ENCODE measurements at regions not wholly inside any gene's neighbourhood (a gene's known extent, or its start where the extent isn't known, plus 50 kb on each side); places are given as distances from the start of the nearest gene placed in this dataset.
"Not testable (repeated sequence)": the region's sequence is repeated elsewhere in the genome, so short reads cannot be mapped to it uniquely, and the experiment has no call there.

DNA sequence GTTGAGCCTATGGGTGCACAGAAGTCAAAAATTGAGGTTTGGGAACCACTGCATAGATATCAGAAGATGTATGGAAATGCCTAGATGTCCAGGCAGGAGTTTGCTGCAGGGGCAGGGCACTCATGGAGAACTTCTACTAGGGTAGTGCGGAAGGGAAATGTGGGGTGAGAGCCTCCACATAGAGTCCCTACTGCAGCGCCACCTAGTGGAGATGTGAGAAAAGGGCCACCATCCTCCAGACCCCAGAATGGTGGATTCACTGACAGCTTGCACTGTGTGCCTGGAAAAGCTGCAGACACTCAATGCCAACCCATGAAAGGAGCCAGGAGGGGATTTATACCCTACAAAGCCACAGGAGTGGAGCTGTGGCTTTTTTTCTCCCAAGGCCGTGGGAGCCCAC, 133.7 kb downstream of the DEFB131A start:
- TF ChIP-seq, protein P1, sequence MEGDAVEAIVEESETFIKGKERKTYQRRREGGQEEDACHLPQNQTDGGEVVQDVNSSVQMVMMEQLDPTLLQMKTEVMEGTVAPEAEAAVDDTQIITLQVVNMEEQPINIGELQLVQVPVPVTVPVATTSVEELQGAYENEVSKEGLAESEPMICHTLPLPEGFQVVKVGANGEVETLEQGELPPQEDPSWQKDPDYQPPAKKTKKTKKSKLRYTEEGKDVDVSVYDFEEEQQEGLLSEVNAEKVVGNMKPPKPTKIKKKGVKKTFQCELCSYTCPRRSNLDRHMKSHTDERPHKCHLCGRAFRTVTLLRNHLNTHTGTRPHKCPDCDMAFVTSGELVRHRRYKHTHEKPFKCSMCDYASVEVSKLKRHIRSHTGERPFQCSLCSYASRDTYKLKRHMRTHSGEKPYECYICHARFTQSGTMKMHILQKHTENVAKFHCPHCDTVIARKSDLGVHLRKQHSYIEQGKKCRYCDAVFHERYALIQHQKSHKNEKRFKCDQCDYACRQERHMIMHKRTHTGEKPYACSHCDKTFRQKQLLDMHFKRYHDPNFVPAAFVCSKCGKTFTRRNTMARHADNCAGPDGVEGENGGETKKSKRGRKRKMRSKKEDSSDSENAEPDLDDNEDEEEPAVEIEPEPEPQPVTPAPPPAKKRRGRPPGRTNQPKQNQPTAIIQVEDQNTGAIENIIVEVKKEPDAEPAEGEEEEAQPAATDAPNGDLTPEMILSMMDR (IDR thresholded peaks at IDR 0.05): peak in 1 of 6 experiments; percentile 2
- DNase-seq, H3K27me3 ChIP-seq, H3K4me3 ChIP-seq, H3K4me1 ChIP-seq, H3K9me3 ChIP-seq, H3K36me3 ChIP-seq, H3K27ac ChIP-seq: not testable (repeated sequence)

- H3K36me3 ChIP-seq: not testable (repeated sequence)
These were observed 138.7 kb downstream of the DEFB131A start for GRCh38 chr4:9582880-9583279.

GRCh38 chr4:9592010-9592409, 147.8 kb downstream of the DEFB131A start:
- Histone ChIP-seq H3K4me3 (no peak overlapping the region), H3K27ac (no peak overlapping the region), H3K36me3 (no peaks in the 10 kb centered on the region), H3K4me1 (no peaks in the 10 kb centered on the region), H3K9me3 (no peaks in the 10 kb centered on the region), H3K27me3 (no peaks in the 10 kb centered on the region)
- no peak for TF ChIP-seq POLR2A (IDR thresholded peaks at IDR 0.05)
- TF ChIP-seq, protein P1 (IDR thresholded peaks at IDR 0.05): no peak
- DNase-seq: no peak

More at GRCh38 chr4:9582880-9583279, 138.7 kb downstream of the DEFB131A start:
- peak overlapping the region in 1 of 4 donors; percentile 43 for H3K27ac ChIP-seq
- peak in 2 of 3 donors; percentile 51 to 66 for DNase-seq
- H3K4me1 ChIP-seq, H3K27me3 ChIP-seq, H3K9me3 ChIP-seq, H3K4me3 ChIP-seq: not testable (repeated sequence)

DNA sequence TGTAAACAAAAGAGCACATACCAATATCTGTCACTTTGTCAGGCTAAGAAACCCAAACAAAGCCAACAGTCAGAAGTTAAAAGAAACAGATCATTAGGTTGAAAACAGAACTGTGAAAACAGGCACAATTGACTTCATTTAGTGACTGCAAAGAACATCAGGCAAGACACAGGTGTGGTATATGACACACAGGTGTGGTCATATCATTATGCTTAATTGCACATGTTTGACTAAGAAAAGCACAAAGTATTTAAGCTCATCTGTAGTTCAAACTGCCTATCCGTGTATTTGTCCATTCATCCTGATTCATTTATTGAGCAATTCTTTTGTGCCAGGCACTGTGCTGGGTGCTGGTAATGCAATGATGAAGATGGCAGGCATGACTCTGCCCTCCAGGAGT, 150.7 kb downstream of the DEFB131A start:
- TF ChIP-seq, protein P1 (IDR thresholded peaks at IDR 0.05): no peak
- no peak for TF ChIP-seq POLR2A (IDR thresholded peaks at IDR 0.05)
- no peaks in the 10 kb centered on the region for H3K27me3 ChIP-seq
- DNase-seq: no peak
- H3K4me1 ChIP-seq: no peaks in the 10 kb centered on the region
- H3K4me3 ChIP-seq: no peak overlapping the region
- H3K9me3 ChIP-seq: no peaks in the 10 kb centered on the region
- no peak overlapping the region for H3K27ac ChIP-seq
- no peaks in the 10 kb centered on the region for H3K36me3 ChIP-seq

DNA sequence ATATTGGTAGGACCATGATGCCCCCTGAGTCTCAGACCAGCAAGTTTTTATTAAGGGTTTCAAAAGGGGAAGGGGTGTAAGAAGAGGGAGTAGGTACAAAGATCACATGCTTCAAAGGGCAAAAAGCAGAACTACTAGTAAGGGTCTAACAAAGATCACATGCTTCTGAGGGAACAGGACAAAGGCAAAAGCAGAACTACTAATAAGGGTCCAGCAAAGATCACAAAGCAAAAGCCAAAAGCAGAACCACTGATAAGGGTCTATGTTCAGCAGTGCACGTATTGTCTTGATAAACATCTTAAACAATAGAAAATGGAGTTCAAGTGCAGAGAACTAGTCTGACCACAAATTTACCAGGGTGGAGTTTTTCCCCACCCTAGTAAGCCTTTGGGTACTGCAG, 151.3 kb downstream of the DEFB131A start:
- H3K27ac ChIP-seq, H3K9me3 ChIP-seq, H3K36me3 ChIP-seq, H3K4me3 ChIP-seq, DNase-seq, H3K27me3 ChIP-seq, H3K4me1 ChIP-seq: not testable (repeated sequence)

DNA sequence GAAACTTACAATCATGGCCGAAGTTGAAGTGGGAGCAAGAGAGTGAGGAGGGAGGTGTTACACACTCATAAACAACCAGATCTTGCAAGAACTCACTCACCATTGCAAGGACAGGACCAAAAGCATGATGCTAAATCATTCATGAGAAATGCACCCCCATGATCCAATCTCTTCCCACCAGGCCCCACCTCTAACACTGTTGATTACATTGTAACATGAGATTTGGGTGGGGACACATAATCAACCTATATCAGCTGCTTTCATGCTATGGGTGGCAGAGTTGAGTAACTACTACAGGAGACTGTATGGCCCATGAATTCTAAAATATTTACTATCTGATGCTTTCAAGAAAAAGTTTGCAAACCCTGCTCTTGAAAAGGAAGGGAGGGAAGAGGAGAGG, 155.1 kb downstream of the DEFB131A start:
- no peak overlapping the region for H3K4me3 ChIP-seq
- H3K36me3 ChIP-seq: no peaks in the 10 kb centered on the region
- TF ChIP-seq, protein P1 (IDR thresholded peaks at IDR 0.05): no peak
- no peak for TF ChIP-seq POLR2A (IDR thresholded peaks at IDR 0.05)
- no peak for DNase-seq
- peaks cover 0 to 7% (median 0%) of the 10 kb centered on the region in 4 donors for H3K4me1 ChIP-seq
- H3K9me3 ChIP-seq: no peaks in the 10 kb centered on the region
- no peaks in the 10 kb centered on the region for H3K27me3 ChIP-seq
- no peak overlapping the region for H3K27ac ChIP-seq

DNA sequence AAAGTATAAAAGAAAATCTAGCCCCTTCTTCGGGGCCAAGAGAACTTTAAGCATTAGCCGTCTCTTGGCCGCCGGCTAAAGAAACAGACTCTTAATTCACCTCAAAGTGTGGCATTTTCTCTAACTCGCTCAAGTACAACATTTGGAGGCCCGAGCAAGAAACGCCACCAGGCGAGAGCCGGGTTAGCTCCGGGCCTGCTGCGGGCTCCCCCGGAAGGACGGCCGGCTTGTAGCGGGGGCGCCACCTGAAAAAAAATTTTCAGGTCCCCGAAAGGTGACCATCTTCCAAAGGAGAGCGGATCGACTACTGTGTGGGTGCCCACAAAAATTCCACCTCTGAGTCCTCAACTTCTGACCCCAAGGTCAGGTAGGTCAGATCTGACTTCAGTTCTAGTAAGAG, 156.0 kb downstream of the DEFB131A start:
- Histone ChIP-seq H3K36me3 (no peaks in the 10 kb centered on the region), H3K4me3 (no peak overlapping the region), H3K9me3 (no peaks in the 10 kb centered on the region), H3K4me1 (peaks cover 0 to 7% (median 0%) of the 10 kb centered on the region in 4 donors), H3K27me3 (no peaks in the 10 kb centered on the region), H3K27ac (no peak overlapping the region)
- TF ChIP-seq, protein P1 (IDR thresholded peaks at IDR 0.05): no peak
- no peak for TF ChIP-seq POLR2A (IDR thresholded peaks at IDR 0.05)
- DNase-seq: no peak
